OCI-LY3 (cell line): ENCODE measurements at regions not wholly inside any gene's neighbourhood (a gene's known extent, or its start where the extent isn't known, plus 50 kb on each side); places are given as distances from the start of the nearest gene placed in this dataset.

Experiments used
- EZH2phosphoT487 ChIP-seq: fragments of 200-600 bp; shearing (Covaris generic); IDR thresholded peaks from 2 replicates; pipeline ENCODE4 v1.6.1; 2018; ENCODE audit warnings: antibody characterized with exemption, mixed run types, low read depth
- TF ChIP-seq, protein P1 (sequence below): fragments of 200-600, 300-600 bp; sonication (generic); IDR thresholded peaks from 2 replicates; pipeline ENCODE4 v1.5.1; 2014; ENCODE audit warnings: antibody characterized with exemption, low read length, low read depth

GRCh38 chr3:80368616-80369015, 600.8 kb upstream of the ROBO1 start:
- TF ChIP-seq, protein P1, sequence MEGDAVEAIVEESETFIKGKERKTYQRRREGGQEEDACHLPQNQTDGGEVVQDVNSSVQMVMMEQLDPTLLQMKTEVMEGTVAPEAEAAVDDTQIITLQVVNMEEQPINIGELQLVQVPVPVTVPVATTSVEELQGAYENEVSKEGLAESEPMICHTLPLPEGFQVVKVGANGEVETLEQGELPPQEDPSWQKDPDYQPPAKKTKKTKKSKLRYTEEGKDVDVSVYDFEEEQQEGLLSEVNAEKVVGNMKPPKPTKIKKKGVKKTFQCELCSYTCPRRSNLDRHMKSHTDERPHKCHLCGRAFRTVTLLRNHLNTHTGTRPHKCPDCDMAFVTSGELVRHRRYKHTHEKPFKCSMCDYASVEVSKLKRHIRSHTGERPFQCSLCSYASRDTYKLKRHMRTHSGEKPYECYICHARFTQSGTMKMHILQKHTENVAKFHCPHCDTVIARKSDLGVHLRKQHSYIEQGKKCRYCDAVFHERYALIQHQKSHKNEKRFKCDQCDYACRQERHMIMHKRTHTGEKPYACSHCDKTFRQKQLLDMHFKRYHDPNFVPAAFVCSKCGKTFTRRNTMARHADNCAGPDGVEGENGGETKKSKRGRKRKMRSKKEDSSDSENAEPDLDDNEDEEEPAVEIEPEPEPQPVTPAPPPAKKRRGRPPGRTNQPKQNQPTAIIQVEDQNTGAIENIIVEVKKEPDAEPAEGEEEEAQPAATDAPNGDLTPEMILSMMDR = no peak
- no peak for TF ChIP-seq EZH2phosphoT487
